Liver (tissue), 8 donors: ENCODE measurements at regions not wholly inside any gene's neighbourhood (a gene's known extent, or its start where the extent isn't known, plus 50 kb on each side); places are given as distances from the start of the nearest gene placed in this dataset.

Source experiments
- DNase-seq: peaks from one replicate; pipeline ENCODE4 v3.0.0-alpha.2; 2017; ENCODE audit warnings: low spot score
- H3K27ac ChIP-seq, 2 donors: one replicate each; pipeline ENCODE4 v1.7.0; 2013; ENCODE audit warnings: inconsistent platforms in 2 of 2, low read length in 2 of 2, control low read depth in 1 of 2, low read depth in 1 of 2, mild to moderate bottlenecking in 1 of 2
- H3K27me3 ChIP-seq, 4 donors: one replicate each; pipeline versions ENCODE4 v1.6.1 to v1.7.0; 2013; ENCODE audit warnings: low read length in 3 of 4, inconsistent platforms in 1 of 4, mild to moderate bottlenecking in 1 of 4, moderate library complexity in 1 of 4; ENCODE audit not compliant: control insufficient read depth in 4 of 4, insufficient read depth in 4 of 4
- H3K36me3 ChIP-seq, 4 donors: one replicate each; pipeline versions ENCODE4 v1.6.1 to v1.7.0; 2013; ENCODE audit warnings: low read length in 3 of 4, mild to moderate bottlenecking in 3 of 4, low read depth in 1 of 4, moderate library complexity in 1 of 4; ENCODE audit not compliant: control insufficient read depth in 4 of 4, insufficient read depth in 3 of 4
- H3K4me1 ChIP-seq, 4 donors: one replicate each; pipeline versions ENCODE4 v1.6.1 to v1.7.0; 2013; ENCODE audit warnings: low read length in 3 of 4, mild to moderate bottlenecking in 3 of 4, moderate library complexity in 1 of 4; ENCODE audit not compliant: control insufficient read depth in 4 of 4, insufficient read depth in 4 of 4
- H3K4me3 ChIP-seq, 3 donors: one replicate each; pipeline versions ENCODE4 v1.6.1 to v1.7.0; 2013; ENCODE audit warnings: low read length in 3 of 3, control low read depth in 1 of 3, low read depth in 1 of 3, mild to moderate bottlenecking in 1 of 3
- H3K9ac ChIP-seq, 2 donors: one replicate each; pipeline ENCODE4 v1.7.0; 2013; ENCODE audit warnings: low read length in 2 of 2, mild to moderate bottlenecking in 2 of 2, moderate library complexity in 2 of 2, control low read depth in 1 of 2, low read depth in 1 of 2
- H3K9me3 ChIP-seq, 4 donors: one replicate each; pipeline versions ENCODE4 v1.6.1 to v1.7.0; 2013; ENCODE audit warnings: low read length in 3 of 4; ENCODE audit not compliant: control insufficient read depth in 4 of 4
- CTCF ChIP-seq: fragments of 150-350 bp; IDR thresholded peaks from 2 replicates; pipeline ENCODE4 v1.5.1; 2017; ENCODE audit warnings: improper control_type of control experiment, low read depth, low read length; ENCODE audit not compliant: missing input control
- FOXA1 ChIP-seq: IDR thresholded peaks from 2 replicates; pipeline ENCODE4 v1.6.1; 2016; ENCODE audit warnings: antibody characterized with exemption
- GABPA ChIP-seq, 2 donors: IDR thresholded peaks in 1 of 2; conservative IDR thresholded peaks in 1 of 2; 2 replicates each; pipeline ENCODE4 v1.6.1; 2016; ENCODE audit warnings: antibody characterized with exemption in 2 of 2, mild to moderate bottlenecking in 1 of 2, moderate library complexity in 1 of 2
- HNF4A ChIP-seq, 2 donors: conservative IDR thresholded peaks; 2 replicates each; pipeline ENCODE4 v1.6.1; 2016; ENCODE audit warnings: antibody characterized with exemption in 2 of 2, mild to moderate bottlenecking in 2 of 2
- HNF4G ChIP-seq: IDR thresholded peaks from 2 replicates; pipeline ENCODE4 v1.6.1; 2016; ENCODE audit warnings: antibody characterized with exemption
- JUND ChIP-seq, 2 donors: IDR thresholded peaks; 2 replicates each; pipeline ENCODE4 v1.6.1; 2016; ENCODE audit warnings: antibody characterized with exemption in 2 of 2
- NR2F2 ChIP-seq: IDR thresholded peaks from 2 replicates; pipeline ENCODE4 v1.6.1; 2016; ENCODE audit warnings: antibody characterized with exemption
- RAD21 ChIP-seq, 2 donors: IDR thresholded peaks; 2 replicates each; pipeline ENCODE4 v1.6.1; 2016; ENCODE audit warnings: antibody characterized with exemption in 2 of 2, mild to moderate bottlenecking in 2 of 2
- REST ChIP-seq: IDR thresholded peaks from 2 replicates; pipeline ENCODE4 v1.6.1; 2016; ENCODE audit warnings: antibody characterized with exemption, mild to moderate bottlenecking
- RXRA ChIP-seq, 2 donors: IDR thresholded peaks; 2 replicates each; pipeline ENCODE4 v1.6.1; 2017 to 2018; ENCODE audit warnings: antibody characterized with exemption in 2 of 2, mild to moderate bottlenecking in 1 of 2
- SP1 ChIP-seq: IDR thresholded peaks from 2 replicates; pipeline ENCODE4 v1.6.1; 2018; ENCODE audit warnings: antibody characterized with exemption, mild to moderate bottlenecking
- TAF1 ChIP-seq: conservative IDR thresholded peaks from 2 replicates; pipeline ENCODE4 v1.6.1; 2016; ENCODE audit warnings: antibody characterized with exemption, mild to moderate bottlenecking
- YY1 ChIP-seq: IDR thresholded peaks from 2 replicates; pipeline ENCODE4 v1.6.1; 2016; ENCODE audit warnings: antibody characterized with exemption, mild to moderate bottlenecking
- ZBTB33 ChIP-seq: IDR thresholded peaks from 2 replicates; pipeline ENCODE4 v1.6.1; 2016; ENCODE audit warnings: antibody characterized with exemption
- WGBS: extraction: QIAGEN DNeasy Blood & Tissue Kit; methylation state at CpG from one replicate; pipeline ENCODE4 v1.1.7; 2013; 5-methylcytosine and 5-hydroxymethylcytosine counted together
- TF ChIP-seq, protein P1 (sequence below): IDR thresholded peaks from 2 replicates; pipeline ENCODE4 v1.6.1; 2016; ENCODE audit warnings: antibody characterized with exemption
- TF ChIP-seq, protein P2 (sequence below): IDR thresholded peaks from 2 replicates; pipeline ENCODE4 v1.6.1; 2016; ENCODE audit warnings: antibody characterized with exemption
- donor health status: healthy.
- donor health status: healthy.
- donor health status: healthy.
- donor health status: healthy.
- donor health status: healthy.

DNA sequence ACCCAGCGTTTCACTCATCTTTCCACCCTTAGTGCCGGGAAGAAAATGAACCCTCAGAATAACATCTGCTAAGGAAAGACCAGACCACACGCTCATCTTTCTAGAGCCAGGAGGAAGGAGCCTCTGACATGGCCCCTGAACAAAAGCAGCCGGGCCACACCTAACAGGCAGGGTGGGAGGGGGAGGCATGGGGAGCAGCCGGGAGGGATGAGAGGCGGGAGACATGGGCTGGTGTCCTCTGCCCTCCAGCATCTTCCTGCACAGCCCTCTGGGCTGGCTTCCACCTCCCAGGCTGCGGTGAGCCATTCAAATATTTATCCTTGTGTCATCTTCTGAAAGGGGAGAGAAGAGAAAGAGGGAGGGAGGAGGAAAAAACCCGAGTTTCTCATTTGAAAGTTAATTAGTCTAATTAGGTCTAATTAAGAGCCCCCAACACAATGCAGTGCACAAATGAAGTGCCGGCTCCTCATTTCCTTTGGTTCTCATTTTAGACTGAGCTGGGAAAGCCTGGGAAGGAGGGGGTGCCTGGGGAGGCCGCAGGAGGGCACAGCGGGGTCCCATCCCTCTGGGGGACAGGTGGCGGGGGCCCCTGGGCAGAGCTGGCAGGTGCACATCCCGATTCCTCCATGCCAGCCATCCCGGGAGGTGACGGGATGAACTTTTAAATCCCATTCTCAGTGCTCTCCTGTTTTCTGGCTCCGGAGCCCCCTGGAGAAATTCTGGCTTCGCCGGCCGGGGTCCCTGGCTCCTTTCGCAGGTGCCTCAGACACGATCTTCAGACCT lies 90.5 kb downstream of the ENGASE start:
- DNase-seq: no peak
- Histone ChIP-seq H3K4me3 (no peak overlapping the region), H3K27ac (no peak overlapping the region), H3K4me1 (no peaks in the 10 kb centered on the region), H3K36me3 (no peaks in the 10 kb centered on the region), H3K9ac (no peak overlapping the region), H3K27me3 (peaks cover 0 to 3% (median under 1%) of the 10 kb centered on the region in 4 donors), H3K9me3 (no peaks in the 10 kb centered on the region)
- TF ChIP-seq NR2F2 (no peak), RAD21 (IDR thresholded peaks at IDR 0.05) (no peak), CTCF (no peak), REST (no peak), FOXA1 (no peak), JUND (IDR thresholded peaks at IDR 0.05) (no peak), ZBTB33 (no peak), SP1 (no peak), TAF1 (no peak), GABPA (IDR thresholded peaks at IDR 0.05 in 1 of 2, conservative IDR thresholded peaks at IDR 0.05 in 1 of 2) (no peak), HNF4A (conservative IDR thresholded peaks at IDR 0.05) (no peak), RXRA (IDR thresholded peaks at IDR 0.05) (no peak), YY1 (no peak), HNF4G (no peak)
- TF ChIP-seq, protein P1, sequence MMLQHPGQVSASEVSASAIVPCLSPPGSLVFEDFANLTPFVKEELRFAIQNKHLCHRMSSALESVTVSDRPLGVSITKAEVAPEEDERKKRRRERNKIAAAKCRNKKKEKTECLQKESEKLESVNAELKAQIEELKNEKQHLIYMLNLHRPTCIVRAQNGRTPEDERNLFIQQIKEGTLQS: no peak
- TF ChIP-seq, protein P2, sequence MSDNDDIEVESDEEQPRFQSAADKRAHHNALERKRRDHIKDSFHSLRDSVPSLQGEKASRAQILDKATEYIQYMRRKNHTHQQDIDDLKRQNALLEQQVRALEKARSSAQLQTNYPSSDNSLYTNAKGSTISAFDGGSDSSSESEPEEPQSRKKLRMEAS: no peak
- 54% methylated on average over 21 of the region's 21 CpGs for WGBS
